Gastrocnemius medialis (tissue), 4 donors: ENCODE measurements at regions not wholly inside any gene's neighbourhood (a gene's known extent, or its start where the extent isn't known, plus 50 kb on each side); places are given as distances from the start of the nearest gene placed in this dataset.

ENCODE experiments used
- CTCF ChIP-seq, 5 experiments: fragments of 450-650 bp in 3 of 5; fragments of 200-600 bp in 2 of 5; sonication (generic) in 2 of 5; IDR thresholded peaks in 4 of 5; conservative IDR thresholded peaks in 1 of 5; 1 replicate in 4 of 5; 2 replicates in 1 of 5; pipeline ENCODE4 v1.5.1; 2016 to 2019; ENCODE audit warnings: antibody characterized with exemption in 5 of 5, mild to moderate bottlenecking in 3 of 5, moderate library complexity in 3 of 5
- POLR2A ChIP-seq, 2 donors: fragments of 450-650 bp; IDR thresholded peaks; one replicate each; pipeline ENCODE4 v1.6.1; 2017; ENCODE audit warnings: antibody characterized with exemption in 2 of 2, mild to moderate bottlenecking in 2 of 2, moderate library complexity in 2 of 2

DNA sequence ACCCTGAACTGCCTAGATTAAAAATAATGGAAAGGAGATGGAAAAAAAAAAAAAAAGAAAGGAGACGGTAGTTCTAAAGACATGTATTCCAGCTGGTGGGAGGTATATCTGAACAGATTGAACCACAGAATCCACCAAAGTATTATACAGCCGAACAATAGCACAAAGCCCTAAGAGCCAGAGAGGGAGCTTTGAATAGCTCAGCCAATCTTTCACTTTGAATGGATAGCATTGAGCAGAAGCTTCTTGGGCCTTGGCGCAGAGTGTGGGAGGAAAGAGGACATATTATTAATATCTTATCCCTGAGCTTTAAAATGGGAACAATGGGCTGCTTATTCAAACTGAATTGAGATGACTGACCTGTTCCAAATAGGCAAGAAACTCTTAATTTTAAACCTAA lies 147.8 kb upstream of the PAQR3 start:
- no peak for TF ChIP-seq CTCF (IDR thresholded peaks at IDR 0.05 in 4 of 5, conservative IDR thresholded peaks at IDR 0.05 in 1 of 5)
- TF ChIP-seq POLR2A (IDR thresholded peaks at IDR 0.05): no peak
